ENCODE measurements at regions not wholly inside any gene's neighbourhood (a gene's known extent, or its start where the extent isn't known, plus 50 kb on each side); places are given as distances from the start of the nearest gene placed in this dataset.

- BruUV-seq (replicated peaks): no TSS peak
- no peaks in the 10 kb centered on the region for H3K9me3 ChIP-seq (ENCODE audit: insufficient read depth, low read depth)
- TF ChIP-seq CTCF (conservative IDR thresholded peaks at IDR 0.05) (no peak), EZH2 (IDR thresholded peaks at IDR 0.05; ENCODE audit: low read depth) (no peak)
- CTCF ChIA-PET: no interaction called here
- no peaks in the 10 kb centered on the region for H3K9me2 ChIP-seq (ENCODE audit: insufficient read depth)
- intact Hi-C loops (cut with micrococcal nuclease; ENCODE audit: unreplicated experiment): no loop called here
- no peak overlapping the region for H3K27ac ChIP-seq
- H3K4me1 ChIP-seq (replicated peaks; ENCODE audit: insufficient read depth): no peaks in the 10 kb centered on the region
- H3K4me2 ChIP-seq: no peak overlapping the region
- no peaks in the 10 kb centered on the region; the same call in 1 of the 2 replicates for H3K27me3 ChIP-seq (ENCODE audit: insufficient read depth, low read depth)
- no peak overlapping the region for H2AFZ ChIP-seq
- H3F3A ChIP-seq (ENCODE audit: insufficient read depth, low read depth): no peaks in the 10 kb centered on the region
- no peak overlapping the region for H3K4me3 ChIP-seq
- POLR2A ChIA-PET (ENCODE audit: unreplicated experiment): no interaction called here
- no peaks in the 10 kb centered on the region for H3K79me2 ChIP-seq (ENCODE audit: low read depth)
- H4K20me1 ChIP-seq (ENCODE audit: insufficient read depth): no peaks in the 10 kb centered on the region
- H3K36me3 ChIP-seq (ENCODE audit: low read depth): no peaks in the 10 kb centered on the region
- no peak for DNase-seq
Observed at GRCh38 chr4:7132730-7133582, 59.4 kb upstream of the SORCS2 start.

GRCh38 chr4:7132249-7132648, 60.1 kb upstream of the SORCS2 start:
- intact Hi-C loops (cut with micrococcal nuclease; ENCODE audit: unreplicated experiment): no loop called here
- no TSS peak for BruUV-seq (replicated peaks)
- Histone ChIP-seq H3K4me2 (no peak overlapping the region), H3K27me3 (ENCODE audit: insufficient read depth, low read depth) (no peaks in the 10 kb centered on the region; the same call in 1 of the 2 replicates), H3K27ac (no peak overlapping the region), H3K36me3 (ENCODE audit: low read depth) (no peaks in the 10 kb centered on the region), H3K9me3 (ENCODE audit: insufficient read depth, low read depth) (no peaks in the 10 kb centered on the region), H2AFZ (no peak overlapping the region), H3K4me3 (no peak overlapping the region), H3K79me2 (ENCODE audit: low read depth) (no peaks in the 10 kb centered on the region), H3K9me2 (ENCODE audit: insufficient read depth) (no peaks in the 10 kb centered on the region), H4K20me1 (ENCODE audit: insufficient read depth) (no peaks in the 10 kb centered on the region), H3K4me1 (replicated peaks; ENCODE audit: insufficient read depth) (no peaks in the 10 kb centered on the region), H3F3A (ENCODE audit: insufficient read depth, low read depth) (no peaks in the 10 kb centered on the region)
- POLR2A ChIA-PET (ENCODE audit: unreplicated experiment): no interaction called here
- TF ChIP-seq EZH2 (IDR thresholded peaks at IDR 0.05; ENCODE audit: low read depth) (no peak), CTCF (conservative IDR thresholded peaks at IDR 0.05) (no peak)
- CTCF ChIA-PET: no interaction called here
- no peak for DNase-seq

DNA sequence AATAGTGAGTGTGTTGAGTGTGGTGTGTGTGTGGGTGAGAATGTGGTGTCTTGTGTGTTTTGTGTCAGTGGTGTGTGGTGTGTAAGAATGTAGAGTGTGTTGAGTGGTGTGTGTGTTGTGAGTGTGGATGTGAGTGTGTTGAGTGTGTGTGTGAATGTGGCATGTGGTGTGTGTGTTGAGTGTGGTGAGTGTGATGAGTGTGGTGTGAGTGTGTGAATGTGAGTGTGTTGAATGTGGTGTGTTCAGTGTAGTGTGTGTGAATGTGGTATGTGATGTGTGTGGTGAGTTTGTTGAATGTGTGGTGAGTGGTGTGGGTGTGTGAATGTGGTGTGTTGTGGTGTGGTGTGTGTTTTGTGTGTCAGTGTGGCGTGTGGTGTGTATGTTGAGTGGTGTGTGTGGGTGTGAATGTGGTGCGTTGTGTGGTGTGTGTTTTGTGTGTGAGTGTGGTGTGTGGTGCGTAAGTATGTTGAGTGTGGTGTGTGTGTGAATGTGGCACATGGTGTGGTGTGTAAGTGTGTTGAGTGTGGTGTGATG, 60.8 kb upstream of the SORCS2 start:
- TF ChIP-seq EZH2 (IDR thresholded peaks at IDR 0.05; ENCODE audit: low read depth): no peak
- TF ChIP-seq CTCF (conservative IDR thresholded peaks at IDR 0.05): no peak
- intact Hi-C loops (cut with micrococcal nuclease; ENCODE audit: unreplicated experiment): no loop called here
- H3K27ac ChIP-seq: no peak overlapping the region
- no peaks in the 10 kb centered on the region for H3K36me3 ChIP-seq (ENCODE audit: low read depth)
- H3K9me3 ChIP-seq (ENCODE audit: insufficient read depth, low read depth): no peaks in the 10 kb centered on the region
- no peaks in the 10 kb centered on the region for H3F3A ChIP-seq (ENCODE audit: insufficient read depth, low read depth)
- no peaks in the 10 kb centered on the region for H4K20me1 ChIP-seq (ENCODE audit: insufficient read depth)
- H3K27me3 ChIP-seq (ENCODE audit: insufficient read depth, low read depth): no peaks in the 10 kb centered on the region; the same call in 1 of the 2 replicates
- no peaks in the 10 kb centered on the region for H3K4me1 ChIP-seq (replicated peaks; ENCODE audit: insufficient read depth)
- ChIA-PET CTCF (no interaction called here), POLR2A (ENCODE audit: unreplicated experiment) (no interaction called here)
- BruUV-seq (replicated peaks): no TSS peak
- no peak overlapping the region for H3K4me2 ChIP-seq
- no peaks in the 10 kb centered on the region for H3K79me2 ChIP-seq (ENCODE audit: low read depth)
- no peaks in the 10 kb centered on the region for H3K9me2 ChIP-seq (ENCODE audit: insufficient read depth)
- no peak overlapping the region for H3K4me3 ChIP-seq
- DNase-seq: no peak
- no peak overlapping the region for H2AFZ ChIP-seq

Data from PC-9 (cell line).